CD4-positive, alpha-beta T cell (primary cell): ENCODE measurements at regions not wholly inside any gene's neighbourhood (a gene's known extent, or its start where the extent isn't known, plus 50 kb on each side); places are given as distances from the start of the nearest gene placed in this dataset.

Experiments used
- ATAC-seq: fragments of 200-7000 bp; cut with Tn5 transposase; one replicate; pipeline ENCODE4 v1.10.0; 2022; ENCODE audit warnings: mild to moderate bottlenecking; ENCODE audit not compliant: poor library complexity
- CTCF ChIA-PET: fragments of 350-600 bp; sonication (Branson Sonifier 250); formaldehyde crosslinking; loops from one replicate; lab custom pipeline; 2021; ENCODE audit warnings: antibody characterized with exemption, inconsistent platforms; lab: Charles Lee
- POLR2A ChIA-PET: fragments of 350-600 bp; sonication (Branson Sonifier 250); formaldehyde crosslinking; loops from one replicate; lab custom pipeline; 2021; ENCODE audit warnings: antibody characterized with exemption, inconsistent platforms; lab: Charles Lee
- DNase-seq, 14 experiments: peaks; one replicate each; pipeline ENCODE4 v3.0.0-alpha.2; 2013 to 2020; ENCODE audit warnings: mixed read lengths in 2 of 14
- H3K27ac ChIP-seq, 2 donors: one replicate each; pipeline versions ENCODE4 v1.5.1 to v1.7.0; 2013; ENCODE audit warnings: low read length in 2 of 2, low read depth in 1 of 2, mild to moderate bottlenecking in 1 of 2
- H3K27me3 ChIP-seq, 2 experiments: 1 replicate in 1 of 2; 2 replicates in 1 of 2; pipeline versions ENCODE4 v1.6.1 to v1.7.0; 2013; ENCODE audit warnings: low read length in 2 of 2, control low read depth in 1 of 2, mild to moderate bottlenecking in 1 of 2, moderate library complexity in 1 of 2; ENCODE audit not compliant: insufficient read depth in 2 of 2, control insufficient read depth in 1 of 2
- H3K36me3 ChIP-seq: one replicate; pipeline ENCODE4 v1.6.1; 2013; ENCODE audit warnings: low read length, control low read depth; ENCODE audit not compliant: insufficient read depth
- H3K4me1 ChIP-seq: one replicate; pipeline ENCODE4 v1.6.1; 2013; ENCODE audit warnings: low read length, control low read depth; ENCODE audit not compliant: insufficient read depth
- H3K4me3 ChIP-seq: one replicate; pipeline ENCODE4 v1.5.1; 2013; ENCODE audit warnings: mild to moderate bottlenecking, low read length, moderate library complexity
- H3K9me3 ChIP-seq, 2 experiments: 1 replicate in 1 of 2; 2 replicates in 1 of 2; pipeline versions ENCODE4 v1.6.1 to v1.7.0; 2013; ENCODE audit warnings: low read length in 2 of 2, mild to moderate bottlenecking in 2 of 2, control low read depth in 1 of 2, moderate library complexity in 1 of 2; ENCODE audit not compliant: control insufficient read depth in 1 of 2, insufficient read depth in 1 of 2
- H3K27ac Mint-ChIP-seq: one replicate; pipeline ENCODE4 v1.8.0; 2020; ENCODE audit warnings: mixed read lengths
- H3K27me3 Mint-ChIP-seq: one replicate; pipeline ENCODE4 v1.8.0; 2021; ENCODE audit warnings: mixed read lengths
- H3K36me3 Mint-ChIP-seq: one replicate; pipeline ENCODE4 v1.8.0; 2021; ENCODE audit warnings: low read depth, mixed read lengths
- H3K4me1 Mint-ChIP-seq: one replicate; pipeline ENCODE4 v1.8.0; 2021; ENCODE audit warnings: low read depth, mixed read lengths
- H3K4me3 Mint-ChIP-seq: one replicate; pipeline ENCODE4 v1.8.0; 2020; ENCODE audit warnings: mild to moderate bottlenecking, mixed read lengths
- H3K9me3 Mint-ChIP-seq: one replicate; pipeline ENCODE4 v1.8.0; 2020; ENCODE audit warnings: mixed read lengths
- CTCF ChIP-seq: fragments of 200-600 bp; IDR thresholded peaks from one replicate; pipeline ENCODE4 v1.8.0; 2022; ENCODE audit warnings: antibody characterized with exemption, mild to moderate bottlenecking
- intact Hi-C, 2 experiments: fragments of 100-400 bp; cut with DNase I in 1 of 2; cut with micrococcal nuclease in 1 of 2; formaldehyde crosslinking; loops; one replicate each; pipeline versions ENCODE4 v1.15.1 to v1.9.0; 2023 to 2025; cut with DNase I, micrococcal nuclease

- Histone ChIP-seq H3K9me3 (peaks cover 0 to 4% of the 10 kb centered on the region in 2 experiments), H3K27me3 (no peaks in the 10 kb centered on the region), H3K27ac (no peak overlapping the region), H3K4me3 (no peak overlapping the region), H3K36me3 (no peaks in the 10 kb centered on the region), H3K4me1 (no peaks in the 10 kb centered on the region)
- TF ChIP-seq CTCF = no peak
- Mint-ChIP-seq H3K4me1 (no peaks in the 10 kb centered on the region), H3K27ac (no peak overlapping the region), H3K36me3 (no peaks in the 10 kb centered on the region), H3K9me3 (peaks cover 2% of the 10 kb centered on the region), H3K4me3 (no peak overlapping the region), H3K27me3 (peaks cover 22% of the 10 kb centered on the region)
- POLR2A ChIA-PET = no interaction called here
- intact Hi-C loops = no loop called here
- CTCF ChIA-PET = no interaction called here
- no peak for DNase-seq
- ATAC-seq = no peak
Observed at GRCh38 chr9:3136686-3137346, 292.9 kb upstream of the PUM3 start.

- Histone ChIP-seq H3K27me3 (no peaks in the 10 kb centered on the region), H3K36me3 (no peaks in the 10 kb centered on the region), H3K27ac (no peak overlapping the region), H3K4me1 (no peaks in the 10 kb centered on the region), H3K4me3 (no peak overlapping the region), H3K9me3 (peaks cover 0 to 4% of the 10 kb centered on the region in 2 experiments)
- Mint-ChIP-seq H3K36me3 (no peaks in the 10 kb centered on the region), H3K27ac (no peak overlapping the region), H3K4me1 (no peaks in the 10 kb centered on the region), H3K4me3 (no peak overlapping the region), H3K27me3 (peaks cover 28% of the 10 kb centered on the region), H3K9me3 (peaks cover 2% of the 10 kb centered on the region)
- ATAC-seq (no peak), DNase-seq (no peak)
- intact Hi-C loops = no loop called here
- ChIA-PET POLR2A (no interaction called here), CTCF (no interaction called here)
- TF ChIP-seq CTCF = no peak
Observed at GRCh38 chr9:3136230-3136629, 292.3 kb upstream of the PUM3 start.

- ChIA-PET CTCF (no interaction called here), POLR2A (no interaction called here)
- no peaks in the 10 kb centered on the region for H3K36me3 Mint-ChIP-seq
- H3K4me3 Mint-ChIP-seq = no peak overlapping the region
- no peaks in the 10 kb centered on the region for H3K9me3 Mint-ChIP-seq
- H3K4me1 Mint-ChIP-seq = no peaks in the 10 kb centered on the region
- H3K27me3 Mint-ChIP-seq = peaks cover 41% of the 10 kb centered on the region
- Histone ChIP-seq H3K9me3 (no peaks in the 10 kb centered on the region), H3K4me3 (no peak overlapping the region), H3K27me3 (no peaks in the 10 kb centered on the region), H3K4me1 (no peaks in the 10 kb centered on the region), H3K36me3 (no peaks in the 10 kb centered on the region), H3K27ac (no peak overlapping the region)
- H3K27ac Mint-ChIP-seq = no peak overlapping the region
- ATAC-seq (no peak), DNase-seq (no peak)
- intact Hi-C loops = no loop called here
- no peak for TF ChIP-seq CTCF
Observed at GRCh38 chr9:3127564-3127963, 283.7 kb upstream of the PUM3 start.
